ENCODE measurements at regions not wholly inside any gene's neighbourhood (a gene's known extent, or its start where the extent isn't known, plus 50 kb on each side); places are given as distances from the start of the nearest gene placed in this dataset.
"Not testable (repeated sequence)": the region's sequence is repeated elsewhere in the genome, so short reads cannot be mapped to it uniquely, and the experiment has no call there.

GRCh38 chr1:25118546-25118945, 113.8 kb downstream of the SYF2 start:
- no peak for DNase-seq (ENCODE audit: insufficient read length, low spot score)
- no peak for TF ChIP-seq PAX5 (IDR thresholded peaks at IDR 0.05; ENCODE audit: insufficient read depth, low read length, severe bottlenecking)
- TF ChIP-seq POLR2AphosphoS5 (IDR thresholded peaks at IDR 0.05; ENCODE audit: low read depth, low read length) = no peak
- no peak for TF ChIP-seq POU2F2 (IDR thresholded peaks at IDR 0.05; ENCODE audit: low read depth, low read length)
- no peak for TF ChIP-seq SPI1 (IDR thresholded peaks at IDR 0.05; ENCODE audit: low read depth, low read length)
- TF ChIP-seq TAF1 (IDR thresholded peaks at IDR 0.05; ENCODE audit: low read depth, low read length) = no peak
- TF ChIP-seq POLR2A (IDR thresholded peaks at IDR 0.05; ENCODE audit: low read depth, low read length) = no peak
- FAIRE-seq = peak; percentile 45

- FAIRE-seq (peak; percentile 26), DNase-seq (ENCODE audit: insufficient read length, low spot score) (no peak)
- TF ChIP-seq TAF1 (IDR thresholded peaks at IDR 0.05; ENCODE audit: low read depth, low read length) (no peak), PAX5 (IDR thresholded peaks at IDR 0.05; ENCODE audit: insufficient read depth, low read length, severe bottlenecking) (no peak), POU2F2 (IDR thresholded peaks at IDR 0.05; ENCODE audit: low read depth, low read length) (no peak)
Observed at GRCh38 chr1:25117233-25117823, 115.0 kb downstream of the SYF2 start.

- TF ChIP-seq SPI1 (IDR thresholded peaks at IDR 0.05; ENCODE audit: low read depth, low read length) = no peak
- no peak for TF ChIP-seq PAX5 (IDR thresholded peaks at IDR 0.05; ENCODE audit: insufficient read depth, low read length, severe bottlenecking)
- FAIRE-seq = no peak
- no peak for DNase-seq (ENCODE audit: insufficient read length, low spot score)
Observed at GRCh38 chr1:25116832-25117231, 115.5 kb downstream of the SYF2 start.

GRCh38 chr1:25116117-25116516, 116.2 kb downstream of the SYF2 start:
- not testable (repeated sequence) for FAIRE-seq; DNase-seq (ENCODE audit: insufficient read length, low spot score)

GRCh38 chr1:25113731-25114130, 118.6 kb downstream of the SYF2 start:
- FAIRE-seq (no peak), DNase-seq (ENCODE audit: insufficient read length, low spot score) (no peak)
- TF ChIP-seq POU2F2 (IDR thresholded peaks at IDR 0.05; ENCODE audit: low read depth, low read length) = no peak
- TF ChIP-seq TAF1 (IDR thresholded peaks at IDR 0.05; ENCODE audit: low read depth, low read length) = no peak
- TF ChIP-seq PAX5 (IDR thresholded peaks at IDR 0.05; ENCODE audit: insufficient read depth, low read length, severe bottlenecking) = no peak
- no peak for TF ChIP-seq SPI1 (IDR thresholded peaks at IDR 0.05; ENCODE audit: low read depth, low read length)
- TF ChIP-seq POLR2A (IDR thresholded peaks at IDR 0.05; ENCODE audit: low read depth, low read length) = no peak
- TF ChIP-seq POLR2AphosphoS5 (IDR thresholded peaks at IDR 0.05; ENCODE audit: low read depth, low read length) = no peak

GRCh38 chr1:25113086-25113485, 119.2 kb downstream of the SYF2 start:
- no peak for DNase-seq (ENCODE audit: insufficient read length, low spot score)
- no peak for FAIRE-seq
- TF ChIP-seq POLR2AphosphoS5 (IDR thresholded peaks at IDR 0.05; ENCODE audit: low read depth, low read length) = no peak

- no peak for TF ChIP-seq SPI1 (IDR thresholded peaks at IDR 0.05; ENCODE audit: low read depth, low read length)
- TF ChIP-seq POLR2AphosphoS5 (IDR thresholded peaks at IDR 0.05; ENCODE audit: low read depth, low read length) = no peak
- TF ChIP-seq POU2F2 (IDR thresholded peaks at IDR 0.05; ENCODE audit: low read depth, low read length) = no peak
- TF ChIP-seq TAF1 (IDR thresholded peaks at IDR 0.05; ENCODE audit: low read depth, low read length) = no peak
- TF ChIP-seq PAX5 (IDR thresholded peaks at IDR 0.05; ENCODE audit: insufficient read depth, low read length, severe bottlenecking) = no peak
- TF ChIP-seq POLR2A (IDR thresholded peaks at IDR 0.05; ENCODE audit: low read depth, low read length) = no peak
- DNase-seq (ENCODE audit: insufficient read length, low spot score) (no peak), FAIRE-seq (no peak)
Observed at GRCh38 chr1:25112400-25112799, 119.9 kb downstream of the SYF2 start.

- TF ChIP-seq PAX5 (IDR thresholded peaks at IDR 0.05; ENCODE audit: insufficient read depth, low read length, severe bottlenecking) = no peak
- TF ChIP-seq POLR2AphosphoS5 (IDR thresholded peaks at IDR 0.05; ENCODE audit: low read depth, low read length) = no peak
- no peak for TF ChIP-seq SPI1 (IDR thresholded peaks at IDR 0.05; ENCODE audit: low read depth, low read length)
- TF ChIP-seq POLR2A (IDR thresholded peaks at IDR 0.05; ENCODE audit: low read depth, low read length) = no peak
- no peak for TF ChIP-seq POU2F2 (IDR thresholded peaks at IDR 0.05; ENCODE audit: low read depth, low read length)
- TF ChIP-seq TAF1 (IDR thresholded peaks at IDR 0.05; ENCODE audit: low read depth, low read length) = no peak
- no peak for DNase-seq (ENCODE audit: insufficient read length, low spot score)
- FAIRE-seq = no peak
Observed at GRCh38 chr1:25111706-25112105, 120.6 kb downstream of the SYF2 start.

- FAIRE-seq (no peak), DNase-seq (ENCODE audit: insufficient read length, low spot score) (no peak)
- TF ChIP-seq TAF1 (IDR thresholded peaks at IDR 0.05; ENCODE audit: low read depth, low read length) (no peak), POLR2A (IDR thresholded peaks at IDR 0.05; ENCODE audit: low read depth, low read length) (no peak), POU2F2 (IDR thresholded peaks at IDR 0.05; ENCODE audit: low read depth, low read length) (no peak), POLR2AphosphoS5 (IDR thresholded peaks at IDR 0.05; ENCODE audit: low read depth, low read length) (no peak), PAX5 (IDR thresholded peaks at IDR 0.05; ENCODE audit: insufficient read depth, low read length, severe bottlenecking) (no peak), SPI1 (IDR thresholded peaks at IDR 0.05; ENCODE audit: low read depth, low read length) (no peak)
Observed at GRCh38 chr1:25110485-25110884, 121.8 kb downstream of the SYF2 start.

GRCh38 chr1:25110036-25110435, 122.3 kb downstream of the SYF2 start:
- no peak for DNase-seq (ENCODE audit: insufficient read length, low spot score)
- FAIRE-seq = no peak
- TF ChIP-seq POU2F2 (IDR thresholded peaks at IDR 0.05; ENCODE audit: low read depth, low read length) (no peak), TAF1 (IDR thresholded peaks at IDR 0.05; ENCODE audit: low read depth, low read length) (0 out of 2 replicates have a peak, but pooled peaks have one; percentile 11), PAX5 (IDR thresholded peaks at IDR 0.05; ENCODE audit: insufficient read depth, low read length, severe bottlenecking) (no peak), SPI1 (IDR thresholded peaks at IDR 0.05; ENCODE audit: low read depth, low read length) (no peak), POLR2AphosphoS5 (IDR thresholded peaks at IDR 0.05; ENCODE audit: low read depth, low read length) (no peak), POLR2A (IDR thresholded peaks at IDR 0.05; ENCODE audit: low read depth, low read length) (no peak)

- TF ChIP-seq POU2F2 (IDR thresholded peaks at IDR 0.05; ENCODE audit: low read depth, low read length) (no peak), POLR2AphosphoS5 (IDR thresholded peaks at IDR 0.05; ENCODE audit: low read depth, low read length) (no peak), POLR2A (IDR thresholded peaks at IDR 0.05; ENCODE audit: low read depth, low read length) (no peak), SPI1 (IDR thresholded peaks at IDR 0.05; ENCODE audit: low read depth, low read length) (no peak), TAF1 (IDR thresholded peaks at IDR 0.05; ENCODE audit: low read depth, low read length) (no peak), PAX5 (IDR thresholded peaks at IDR 0.05; ENCODE audit: insufficient read depth, low read length, severe bottlenecking) (no peak)
- DNase-seq (ENCODE audit: insufficient read length, low spot score) = no peak
- peak; percentile 71 for FAIRE-seq
Observed at GRCh38 chr1:25109531-25109951, 122.8 kb downstream of the SYF2 start.
